HG02623 (cell line): ENCODE measurements at regions not wholly inside any gene's neighbourhood (a gene's known extent, or its start where the extent isn't known, plus 50 kb on each side); places are given as distances from the start of the nearest gene placed in this dataset.
A peak's percentile ranks its signal among the peaks of the same experiment; 100 is the strongest.
"Not testable (repeated sequence)": the region's sequence is repeated elsewhere in the genome, so short reads cannot be mapped to it uniquely, and the experiment has no call there.

ENCODE experiments used
- ATAC-seq: cut with Tn5 transposase; IDR thresholded peaks from one replicate; pipeline ENCODE4 v1.9.1; 2021; ENCODE audit warnings: moderate library complexity; ENCODE audit not compliant: unreplicated experiment

- no peak for ATAC-seq
Observed at GRCh38 chr6:153442096-153442495, 311.0 kb upstream of the RGS17 start.

DNA sequence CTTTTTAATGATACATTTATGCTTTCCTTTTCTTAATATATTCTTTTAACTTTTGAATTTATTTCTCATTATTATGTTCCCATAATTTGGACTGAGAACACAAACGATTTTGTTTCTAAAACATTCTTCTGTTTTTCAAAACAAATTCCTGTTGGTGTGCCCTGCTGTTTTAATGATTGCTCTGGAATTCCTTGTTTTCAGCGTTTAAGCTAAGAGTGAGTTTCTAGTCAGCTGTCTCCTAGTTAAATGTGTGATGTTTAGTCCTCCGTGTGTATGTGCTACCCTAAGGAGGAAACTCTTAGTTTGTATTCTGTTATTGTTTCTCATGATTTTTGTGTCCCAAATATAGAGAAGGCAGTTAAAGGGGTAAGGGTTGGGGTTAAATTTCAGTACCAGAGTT is 306.1 kb upstream of the RGS17 start:
- ATAC-seq: no peak

DNA sequence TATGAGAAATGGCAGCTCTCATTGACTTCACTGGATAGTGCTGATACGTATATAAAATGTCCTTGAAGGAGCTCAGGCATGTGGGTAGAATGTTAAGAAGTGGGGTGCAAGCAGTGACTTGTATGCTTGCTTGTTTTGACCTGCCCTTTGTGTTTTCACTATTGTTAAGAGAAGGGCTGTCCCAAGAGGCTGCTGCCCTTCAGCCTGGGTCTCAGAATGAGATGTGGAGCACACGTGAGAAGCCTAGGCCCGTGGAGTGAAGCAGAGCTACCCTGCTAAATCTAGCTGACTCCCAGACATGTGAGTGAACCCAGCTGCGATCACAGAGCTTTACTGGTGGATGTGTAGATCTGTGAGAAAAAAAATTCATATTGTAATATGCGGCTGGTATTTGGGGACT is 305.3 kb upstream of the RGS17 start:
- no peak for ATAC-seq

DNA sequence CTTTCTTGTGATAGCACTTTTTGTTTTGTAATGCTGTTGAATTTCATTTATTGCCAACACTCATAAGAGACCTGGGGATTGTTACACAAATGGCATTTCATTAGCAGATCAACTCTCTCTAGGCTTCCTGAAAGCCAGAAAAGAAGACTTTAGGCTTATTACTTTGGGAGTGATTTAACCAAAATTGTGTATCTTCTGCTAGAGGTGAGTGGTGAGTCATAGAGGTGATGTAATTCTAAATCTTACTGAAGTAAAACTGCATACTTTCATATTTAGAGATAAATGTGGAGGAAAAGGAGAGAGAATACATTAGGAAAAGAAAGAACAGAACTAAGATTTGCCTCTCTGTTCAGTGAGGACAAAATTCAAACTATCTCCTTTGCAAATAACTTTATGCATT is 304.7 kb upstream of the RGS17 start:
- no peak for ATAC-seq

- ATAC-seq: no peak
Observed at GRCh38 chr6:153425536-153425935, 294.5 kb upstream of the RGS17 start.

- ATAC-seq: no peak
Observed at GRCh38 chr6:153424719-153425400, 293.8 kb upstream of the RGS17 start.

DNA sequence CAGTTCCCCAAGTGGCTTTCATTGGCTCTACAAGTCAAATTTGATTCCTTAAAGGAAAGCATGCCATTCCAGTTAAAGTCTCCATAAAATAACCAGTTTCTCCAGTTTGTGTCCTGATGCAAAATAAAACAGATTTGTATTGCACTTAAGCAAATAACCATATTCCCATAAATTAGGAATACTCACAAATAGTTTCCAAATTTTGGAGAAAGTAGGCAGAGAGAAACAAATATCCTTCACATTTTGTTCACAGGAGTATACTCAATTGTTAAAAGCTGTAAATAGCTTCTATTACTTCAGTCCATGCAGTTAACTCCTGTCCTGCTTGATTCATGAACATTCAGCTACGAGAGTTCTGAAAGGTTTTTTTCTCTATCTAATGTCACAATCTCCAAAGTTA is 281.4 kb upstream of the RGS17 start:
- no peak for ATAC-seq

GRCh38 chr6:153411070-153411648 is 280.1 kb upstream of the RGS17 start:
- no peak for ATAC-seq

- no peak for ATAC-seq
Observed at GRCh38 chr6:153405931-153406330, 274.8 kb upstream of the RGS17 start.

- no peak for ATAC-seq
Observed at GRCh38 chr6:153401751-153402150, 270.7 kb upstream of the RGS17 start.

DNA sequence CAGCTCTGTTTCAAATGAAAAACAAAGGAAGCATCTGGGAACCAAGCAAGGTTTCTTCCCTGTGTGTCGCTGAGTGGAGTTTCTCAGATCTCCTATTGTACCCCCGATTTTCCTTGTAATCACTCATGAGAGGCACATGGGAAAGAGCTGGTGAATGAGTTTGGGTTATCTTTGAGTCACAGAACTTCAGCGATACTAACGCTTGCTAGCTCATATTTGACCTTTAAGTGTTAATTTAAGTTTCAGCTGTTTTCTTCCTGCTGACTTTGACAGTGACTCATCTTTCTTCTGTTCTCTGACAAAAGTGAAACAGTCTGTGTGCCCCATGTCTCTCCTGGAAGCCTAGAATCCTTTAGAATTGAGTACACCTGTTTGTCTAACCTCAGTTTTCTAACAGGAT is 261.1 kb upstream of the RGS17 start:
- no peak for ATAC-seq

- ATAC-seq: no peak
Observed at GRCh38 chr6:153373869-153374268, 242.8 kb upstream of the RGS17 start.

DNA sequence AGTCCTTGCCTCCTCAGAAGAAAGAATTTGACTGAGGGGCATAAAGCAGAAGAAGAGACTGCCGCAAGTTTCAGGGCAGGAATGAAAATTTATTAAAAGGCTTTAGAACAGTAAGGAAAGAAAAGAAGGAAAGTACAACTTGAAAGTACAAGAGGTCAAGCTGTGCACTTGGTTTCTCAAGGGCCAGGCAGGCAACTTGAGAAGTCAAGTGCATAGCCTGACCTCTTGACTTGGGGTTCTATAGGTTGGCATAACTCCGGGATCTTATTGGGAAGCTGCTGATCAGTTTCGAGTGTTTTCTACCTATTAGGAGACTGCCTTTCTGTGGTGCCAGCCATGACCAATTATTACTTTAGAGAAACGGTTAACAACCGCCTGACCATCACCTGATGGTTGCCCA is 237.0 kb upstream of the RGS17 start:
- ATAC-seq: no peak

DNA sequence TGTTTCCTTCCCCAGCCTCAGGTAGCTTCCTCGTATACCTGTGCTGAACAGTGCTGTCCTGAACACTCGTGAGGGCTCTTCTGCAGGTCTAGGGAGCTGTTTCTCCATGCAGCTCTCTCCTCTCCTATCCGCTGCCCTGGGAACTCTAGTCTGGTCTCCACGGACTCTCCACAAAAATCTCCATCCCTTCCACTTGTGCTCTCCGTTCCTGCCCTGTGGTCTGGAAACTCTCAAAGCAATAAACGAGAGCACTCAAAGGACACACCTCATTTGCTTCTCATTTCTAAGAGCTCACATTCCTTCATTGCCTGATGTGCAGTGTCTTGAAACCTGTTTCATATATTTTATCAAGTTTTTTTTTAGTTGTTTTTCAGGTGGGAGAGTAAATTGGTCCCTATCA is 235.9 kb upstream of the RGS17 start:
- no peak for ATAC-seq

GRCh38 chr6:153357391-153357790 is 226.3 kb upstream of the RGS17 start:
- ATAC-seq: no peak

DNA sequence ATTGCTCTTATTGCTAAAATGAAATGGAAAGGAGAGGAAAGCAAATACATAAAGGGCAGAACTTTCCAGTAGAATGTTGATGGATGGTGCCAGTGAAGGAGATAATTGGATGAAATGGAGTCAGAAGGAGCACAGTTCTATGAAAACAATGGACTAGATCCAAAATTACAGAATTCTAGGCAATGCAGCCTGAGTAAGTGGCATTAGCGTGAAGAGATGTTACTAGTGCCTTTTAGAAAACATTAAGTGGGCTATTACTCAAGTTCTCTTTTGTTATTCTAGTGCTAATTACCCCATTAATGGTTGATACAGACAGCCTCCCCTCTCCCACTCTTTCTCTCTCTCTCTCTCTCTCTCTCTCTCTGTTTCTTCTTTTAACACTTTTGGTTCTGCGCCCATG is 209.5 kb upstream of the RGS17 start:
- no peak for ATAC-seq

DNA sequence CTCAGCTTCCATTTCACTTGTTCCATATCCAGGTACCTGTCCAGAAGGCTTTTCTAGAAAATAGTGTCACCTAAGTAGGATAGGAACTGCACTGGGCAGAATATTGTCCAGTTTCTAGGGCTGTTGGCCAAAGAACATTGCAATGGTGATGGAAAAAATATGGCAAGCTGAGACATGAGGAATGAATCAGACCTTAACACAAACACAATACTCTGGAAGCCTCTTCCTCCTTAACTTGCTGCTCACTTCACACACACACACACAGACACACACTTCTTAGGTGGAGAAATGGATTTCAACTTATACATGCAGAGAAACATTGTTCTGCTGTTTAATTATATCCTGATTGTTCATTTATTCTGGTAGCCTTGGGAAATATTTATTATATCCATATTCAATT is 203.0 kb upstream of the RGS17 start:
- no peak for ATAC-seq

GRCh38 chr6:153331221-153331620 is 200.1 kb upstream of the RGS17 start:
- ATAC-seq: not testable (repeated sequence)

DNA sequence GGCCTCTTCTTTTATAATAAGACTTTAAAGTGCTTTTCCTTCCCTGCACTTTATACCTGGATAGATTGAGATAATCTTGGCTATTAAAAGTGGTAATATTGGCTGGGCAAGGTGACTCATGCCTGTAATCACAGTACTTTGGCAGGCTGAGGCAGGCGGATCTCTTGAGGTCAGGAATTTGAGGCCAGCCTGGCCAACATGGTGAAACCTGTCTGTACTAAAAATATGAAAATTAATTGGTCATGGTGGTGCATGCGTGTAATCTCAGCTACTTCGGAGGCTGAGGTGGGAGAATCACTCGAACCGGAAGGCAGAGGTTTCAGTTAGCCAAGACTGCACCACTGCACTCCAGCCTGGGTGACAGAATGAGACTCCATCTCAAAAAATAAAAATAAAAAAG is 197.1 kb upstream of the RGS17 start:
- no peak for ATAC-seq

DNA sequence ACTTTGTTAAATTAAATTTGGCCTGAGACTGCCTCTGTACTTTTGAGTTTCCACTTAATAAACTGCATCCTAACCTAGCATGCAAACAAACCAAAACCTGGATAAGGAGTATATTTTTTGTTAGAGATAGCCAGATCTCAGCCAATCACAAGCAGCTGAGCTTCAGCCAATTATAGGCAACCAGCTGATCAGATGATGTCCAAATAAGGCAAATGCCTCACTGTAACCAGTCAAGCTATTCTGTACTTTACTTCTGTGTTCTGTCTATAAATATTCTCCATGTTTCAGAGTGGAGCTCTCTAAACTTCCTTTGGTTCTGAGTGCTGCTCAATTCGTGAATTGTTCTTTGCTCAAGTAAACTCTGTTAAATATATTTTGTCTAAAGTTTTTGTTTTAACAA is 194.6 kb upstream of the RGS17 start:
- ATAC-seq: no peak

DNA sequence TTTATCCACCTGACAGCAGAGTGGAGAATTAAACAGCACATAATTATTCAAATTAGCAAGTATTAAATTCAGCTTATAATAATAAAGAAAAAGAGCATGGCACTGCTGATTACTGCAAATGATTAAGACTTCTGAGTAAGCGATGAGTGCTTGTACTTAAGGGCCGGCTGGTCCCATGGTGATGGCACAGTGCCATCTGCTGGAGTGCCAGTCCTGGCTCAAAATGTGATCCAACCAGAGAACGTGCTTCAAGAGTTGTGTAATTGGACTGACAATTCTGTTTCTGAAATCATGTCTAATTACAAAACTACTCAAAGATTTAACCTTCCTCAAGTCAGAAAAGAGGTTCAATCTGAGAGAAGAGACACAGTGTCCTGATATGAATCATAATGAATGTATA is 181.6 kb upstream of the RGS17 start:
- ATAC-seq: peak; percentile 62

GRCh38 chr6:153309651-153310050 is 178.6 kb upstream of the RGS17 start:
- no peak for ATAC-seq

DNA sequence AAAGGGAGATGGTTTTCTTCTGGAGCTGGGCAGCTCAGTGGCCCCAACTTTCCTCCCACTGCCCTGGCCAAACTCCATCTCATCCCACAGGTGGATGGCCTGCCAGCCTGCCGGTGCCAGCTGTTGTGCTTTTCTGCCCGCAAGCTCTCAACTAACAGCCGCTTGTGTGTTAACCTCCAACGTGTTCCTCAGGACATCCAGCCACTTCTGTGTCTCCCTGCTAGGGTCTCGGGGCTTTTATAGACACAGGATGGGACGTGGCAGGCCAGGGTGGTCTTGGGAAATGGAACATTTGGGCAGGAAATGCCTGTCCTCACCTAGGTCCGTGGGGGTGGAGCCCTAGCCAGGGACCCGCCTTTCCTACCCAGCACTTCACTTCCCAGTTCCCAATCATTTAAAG is 171.1 kb upstream of the RGS17 start:
- no peak for ATAC-seq
